MM.1S (cell line): ENCODE measurements at regions not wholly inside any gene's neighbourhood (a gene's known extent, or its start where the extent isn't known, plus 50 kb on each side); places are given as distances from the start of the nearest gene placed in this dataset.

Experiments
- CTCF ChIP-seq: fragments of 300-600 bp; sonication (generic); IDR thresholded peaks from 2 replicates; pipeline ENCODE4 v1.5.1; 2016; ENCODE audit warnings: antibody characterized with exemption, low read length, mixed read lengths
- EZH2 ChIP-seq: fragments of 300-600 bp; sonication (generic); optimal IDR thresholded peaks from 2 replicates; pipeline ENCODE3; 2017; ENCODE audit warnings: low read depth, mild to moderate bottlenecking, antibody characterized with exemption, low read length, mixed read lengths
- EZH2phosphoT487 ChIP-seq: fragments of 300-600 bp; sonication (generic); IDR thresholded peaks from 2 replicates; pipeline ENCODE4 v1.6.1; 2018; ENCODE audit warnings: antibody characterized with exemption, low read length

DNA sequence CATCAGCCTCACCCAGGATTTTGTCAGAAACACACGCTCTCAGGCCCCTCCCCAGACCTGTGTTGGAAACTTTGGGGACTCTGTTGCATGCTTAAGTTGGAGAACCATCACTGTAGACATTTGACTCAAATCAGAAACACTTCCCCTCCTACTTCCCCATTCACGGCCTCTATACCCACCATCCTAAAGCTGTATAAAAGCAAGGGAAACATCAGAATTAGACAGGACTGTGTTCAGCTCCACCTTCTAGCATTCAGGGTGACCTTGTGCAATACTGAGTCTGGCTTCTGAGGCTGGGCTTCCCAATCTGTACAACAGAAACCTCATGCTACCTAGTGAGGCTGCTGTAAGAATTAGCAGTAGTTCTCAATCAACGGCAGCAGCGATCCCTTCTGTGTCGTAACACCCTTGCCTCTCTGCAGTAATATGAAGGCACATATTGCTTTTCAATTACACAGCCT is 252.3 kb downstream of the LY86 start:
- TF ChIP-seq EZH2phosphoT487 (no peak), CTCF (no peak), EZH2 (no peak)
